ENCODE measurements at regions not wholly inside any gene's neighbourhood (a gene's known extent, or its start where the extent isn't known, plus 50 kb on each side); places are given as distances from the start of the nearest gene placed in this dataset.
A peak's percentile ranks its signal among the peaks of the same experiment; 100 is the strongest.

- no peak for DNase-seq (ENCODE audit: low spot score)
These were observed 192.0 kb downstream of the PIK3R1 start for GRCh38 chr5:68407311-68408239.

GRCh38 chr5:68408345-68408871 lies 192.9 kb downstream of the PIK3R1 start:
- DNase-seq (ENCODE audit: low spot score), result no peak

- DNase-seq (ENCODE audit: low spot score), result no peak
These were observed 193.7 kb downstream of the PIK3R1 start for GRCh38 chr5:68409259-68409658.

GRCh38 chr5:68411161-68411560 lies 195.6 kb downstream of the PIK3R1 start:
- DNase-seq (ENCODE audit: low spot score), result no peak

GRCh38 chr5:68415177-68416085 lies 199.9 kb downstream of the PIK3R1 start:
- no peak for DNase-seq (ENCODE audit: low spot score)

GRCh38 chr5:68416714-68417113 lies 201.2 kb downstream of the PIK3R1 start:
- DNase-seq (ENCODE audit: low spot score), result no peak

GRCh38 chr5:68418201-68418600 lies 202.6 kb downstream of the PIK3R1 start:
- no peak for DNase-seq (ENCODE audit: low spot score)

GRCh38 chr5:68418680-68419079 lies 203.1 kb downstream of the PIK3R1 start:
- no peak for DNase-seq (ENCODE audit: low spot score)

GRCh38 chr5:68419081-68419636 lies 203.6 kb downstream of the PIK3R1 start:
- no peak for DNase-seq (ENCODE audit: low spot score)

GRCh38 chr5:68419637-68420452 lies 204.3 kb downstream of the PIK3R1 start:
- DNase-seq (ENCODE audit: low spot score), result no peak

- no peak for DNase-seq (ENCODE audit: low spot score)
These were observed 205.2 kb downstream of the PIK3R1 start for GRCh38 chr5:68420476-68421344.

- no peak for DNase-seq (ENCODE audit: low spot score)
These were observed 206.1 kb downstream of the PIK3R1 start for GRCh38 chr5:68421485-68422220.

GRCh38 chr5:68423154-68423811 lies 207.7 kb downstream of the PIK3R1 start:
- peak; percentile 27 for DNase-seq (ENCODE audit: low spot score)

GRCh38 chr5:68424799-68425537 lies 209.4 kb downstream of the PIK3R1 start:
- DNase-seq (ENCODE audit: low spot score), result peak; percentile 77

GRCh38 chr5:68426586-68426985 lies 211.0 kb downstream of the PIK3R1 start:
- no peak for DNase-seq (ENCODE audit: low spot score)

GRCh38 chr5:68428231-68428811 lies 212.8 kb downstream of the PIK3R1 start:
- no peak for DNase-seq (ENCODE audit: low spot score)

GRCh38 chr5:68429510-68429909 lies 214.0 kb downstream of the PIK3R1 start:
- no peak for DNase-seq (ENCODE audit: low spot score)

- DNase-seq (ENCODE audit: low spot score), result no peak
These were observed 214.7 kb downstream of the PIK3R1 start for GRCh38 chr5:68430279-68430678.

All from activated CD4-positive, alpha-beta T cell treated with anti-CD3 and anti-CD28 coated beads, Interleukin-2, Interleukin-4, amounts not matched to agents 100 ng/mL and 50 ng/mL, durations not matched to agents 16 hours and 8 hours (primary cell).